ENCODE measurements at regions not wholly inside any gene's neighbourhood (a gene's known extent, or its start where the extent isn't known, plus 50 kb on each side); places are given as distances from the start of the nearest gene placed in this dataset.
"Not testable (repeated sequence)": the region's sequence is repeated elsewhere in the genome, so short reads cannot be mapped to it uniquely, and the experiment has no call there.

DNA sequence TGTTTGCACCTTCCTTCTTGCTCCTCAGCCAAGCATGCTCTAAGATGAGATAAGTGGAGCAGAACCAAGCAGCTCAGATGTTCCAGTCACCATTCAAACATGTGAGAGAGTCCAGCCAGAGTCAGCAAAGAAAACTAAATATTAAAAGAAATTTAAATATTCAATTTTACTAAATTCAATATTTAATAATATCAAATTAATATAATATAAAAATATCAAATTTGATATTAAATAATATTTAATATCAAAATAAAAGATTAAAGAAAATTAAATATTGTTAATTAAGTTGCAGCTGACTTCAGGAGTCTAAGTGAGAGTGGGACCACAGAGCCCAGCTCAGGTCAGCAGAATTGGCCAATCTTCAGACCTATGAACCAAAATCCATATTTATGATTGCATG lies 526.1 kb upstream of the FLRT2 start:
- H2AFZ ChIP-seq (ENCODE audit: low read length, unreplicated experiment): no peak overlapping the region
- no peak overlapping the region for H3K4me3 ChIP-seq (ENCODE audit: low read depth, low read length)
- H3K27ac ChIP-seq (ENCODE audit: low read depth, low read length): no peak overlapping the region
- H3K27me3 ChIP-seq (ENCODE audit: insufficient read depth, low read length): no peaks in the 10 kb centered on the region
- no peaks in the 10 kb centered on the region for H3K36me3 ChIP-seq (ENCODE audit: insufficient read depth, low read length)
- no peaks in the 10 kb centered on the region for H3K4me1 ChIP-seq (ENCODE audit: control insufficient read depth, insufficient read depth, low read length, unreplicated experiment)
- no peaks in the 10 kb centered on the region for H3K79me2 ChIP-seq (ENCODE audit: control insufficient read depth, insufficient read depth, low read length, unreplicated experiment)

- no peaks in the 10 kb centered on the region for H3K4me1 ChIP-seq (ENCODE audit: control insufficient read depth, insufficient read depth, low read length, unreplicated experiment)
- H3K27me3 ChIP-seq (ENCODE audit: insufficient read depth, low read length): no peaks in the 10 kb centered on the region
- no peaks in the 10 kb centered on the region for H3K79me2 ChIP-seq (ENCODE audit: control insufficient read depth, insufficient read depth, low read length, unreplicated experiment)
Observed at GRCh38 chr14:85009506-85009905, 520.4 kb upstream of the FLRT2 start.

GRCh38 chr14:85010186-85010585 lies 519.8 kb upstream of the FLRT2 start:
- H3K4me3 ChIP-seq (ENCODE audit: low read depth, low read length): no peak overlapping the region
- no peak overlapping the region for H3K27ac ChIP-seq (ENCODE audit: low read depth, low read length)
- no peaks in the 10 kb centered on the region for H3K4me1 ChIP-seq (ENCODE audit: control insufficient read depth, insufficient read depth, low read length, unreplicated experiment)
- H2AFZ ChIP-seq (ENCODE audit: low read length, unreplicated experiment): no peak overlapping the region
- H3K27me3 ChIP-seq (ENCODE audit: insufficient read depth, low read length): no peaks in the 10 kb centered on the region
- no peaks in the 10 kb centered on the region for H3K36me3 ChIP-seq (ENCODE audit: insufficient read depth, low read length)
- H3K79me2 ChIP-seq (ENCODE audit: control insufficient read depth, insufficient read depth, low read length, unreplicated experiment): no peaks in the 10 kb centered on the region

More at GRCh38 chr14:85009506-85009905, 520.4 kb upstream of the FLRT2 start:
- no peak overlapping the region for H3K4me3 ChIP-seq (ENCODE audit: low read depth, low read length)
- no peaks in the 10 kb centered on the region for H3K36me3 ChIP-seq (ENCODE audit: insufficient read depth, low read length)
- H2AFZ ChIP-seq (ENCODE audit: low read length, unreplicated experiment): no peak overlapping the region
- no peak overlapping the region for H3K27ac ChIP-seq (ENCODE audit: low read depth, low read length)

GRCh38 chr14:85016496-85016895 lies 513.4 kb upstream of the FLRT2 start:
- Histone ChIP-seq H3K79me2 (ENCODE audit: control insufficient read depth, insufficient read depth, low read length, unreplicated experiment) (no peaks in the 10 kb centered on the region), H3K4me3 (ENCODE audit: low read depth, low read length) (no peak overlapping the region), H3K4me1 (ENCODE audit: control insufficient read depth, insufficient read depth, low read length, unreplicated experiment) (no peaks in the 10 kb centered on the region), H3K27me3 (ENCODE audit: insufficient read depth, low read length) (no peaks in the 10 kb centered on the region), H2AFZ (ENCODE audit: low read length, unreplicated experiment) (no peak overlapping the region), H3K36me3 (ENCODE audit: insufficient read depth, low read length) (no peaks in the 10 kb centered on the region), H3K27ac (ENCODE audit: low read depth, low read length) (no peak overlapping the region)

DNA sequence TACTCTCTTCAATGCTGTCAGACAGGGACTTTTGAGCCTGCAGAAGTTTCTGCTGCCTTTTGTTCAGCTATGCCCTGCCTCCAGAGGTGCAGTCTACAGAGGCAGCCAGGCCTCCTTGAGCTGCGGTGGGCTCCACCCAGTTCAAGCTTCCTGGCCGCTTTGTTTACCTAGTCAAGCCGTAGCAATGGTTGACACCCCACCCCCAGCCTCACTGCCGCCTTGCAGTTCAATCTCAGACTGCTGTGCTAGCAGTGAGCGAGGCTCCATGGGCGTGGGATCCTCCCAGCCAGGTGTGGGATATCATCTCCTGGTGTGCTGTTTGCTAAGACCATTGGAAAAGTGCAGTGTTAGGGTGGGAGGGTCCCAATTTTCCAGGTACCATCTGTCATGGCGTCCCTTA lies 506.1 kb upstream of the FLRT2 start:
- H3K27ac ChIP-seq (ENCODE audit: low read depth, low read length); H2AFZ ChIP-seq (ENCODE audit: low read length, unreplicated experiment); H3K27me3 ChIP-seq (ENCODE audit: insufficient read depth, low read length); H3K4me1 ChIP-seq (ENCODE audit: control insufficient read depth, insufficient read depth, low read length, unreplicated experiment); H3K79me2 ChIP-seq (ENCODE audit: control insufficient read depth, insufficient read depth, low read length, unreplicated experiment); H3K36me3 ChIP-seq (ENCODE audit: insufficient read depth, low read length); H3K4me3 ChIP-seq (ENCODE audit: low read depth, low read length): not testable (repeated sequence)

GRCh38 chr14:85024931-85025330 lies 505.0 kb upstream of the FLRT2 start:
- no peak overlapping the region for H3K4me3 ChIP-seq (ENCODE audit: low read depth, low read length)
- H3K79me2 ChIP-seq (ENCODE audit: control insufficient read depth, insufficient read depth, low read length, unreplicated experiment): no peaks in the 10 kb centered on the region
- no peak overlapping the region for H3K27ac ChIP-seq (ENCODE audit: low read depth, low read length)
- no peaks in the 10 kb centered on the region for H3K4me1 ChIP-seq (ENCODE audit: control insufficient read depth, insufficient read depth, low read length, unreplicated experiment)
- H3K27me3 ChIP-seq (ENCODE audit: insufficient read depth, low read length): no peaks in the 10 kb centered on the region
- H3K36me3 ChIP-seq (ENCODE audit: insufficient read depth, low read length): no peaks in the 10 kb centered on the region
- no peak overlapping the region for H2AFZ ChIP-seq (ENCODE audit: low read length, unreplicated experiment)

GRCh38 chr14:85027681-85028370 lies 502.1 kb upstream of the FLRT2 start:
- H3K4me3 ChIP-seq (ENCODE audit: low read depth, low read length): no peak overlapping the region
- H3K36me3 ChIP-seq (ENCODE audit: insufficient read depth, low read length): no peaks in the 10 kb centered on the region
- H3K4me1 ChIP-seq (ENCODE audit: control insufficient read depth, insufficient read depth, low read length, unreplicated experiment): no peaks in the 10 kb centered on the region
- no peak overlapping the region for H3K27ac ChIP-seq (ENCODE audit: low read depth, low read length)
- no peak overlapping the region for H2AFZ ChIP-seq (ENCODE audit: low read length, unreplicated experiment)
- no peaks in the 10 kb centered on the region for H3K79me2 ChIP-seq (ENCODE audit: control insufficient read depth, insufficient read depth, low read length, unreplicated experiment)
- no peaks in the 10 kb centered on the region for H3K27me3 ChIP-seq (ENCODE audit: insufficient read depth, low read length)

DNA sequence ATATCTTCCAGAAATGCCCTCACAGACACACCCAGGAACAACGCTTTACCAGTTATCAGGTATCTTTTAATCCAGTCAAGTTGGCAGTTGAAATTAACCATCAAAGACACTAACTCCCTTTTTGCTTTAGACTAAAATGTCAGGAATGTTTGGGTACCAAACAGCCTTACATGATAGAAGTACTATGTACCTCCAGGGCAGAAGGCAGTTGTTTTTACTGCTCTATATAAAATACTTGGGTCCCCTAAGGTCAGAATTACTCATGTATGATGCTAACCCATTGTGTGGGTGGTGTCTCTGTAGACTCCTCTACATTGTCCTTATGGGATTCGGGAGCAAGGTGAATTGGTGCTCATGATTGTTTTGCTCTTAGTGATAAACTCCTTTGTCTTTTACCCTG lies 492.5 kb upstream of the FLRT2 start:
- no peaks in the 10 kb centered on the region for H3K27me3 ChIP-seq (ENCODE audit: insufficient read depth, low read length)
- no peaks in the 10 kb centered on the region for H3K4me1 ChIP-seq (ENCODE audit: control insufficient read depth, insufficient read depth, low read length, unreplicated experiment)
- H3K79me2 ChIP-seq (ENCODE audit: control insufficient read depth, insufficient read depth, low read length, unreplicated experiment): no peaks in the 10 kb centered on the region
- H3K36me3 ChIP-seq (ENCODE audit: insufficient read depth, low read length): no peaks in the 10 kb centered on the region
- H3K27ac ChIP-seq (ENCODE audit: low read depth, low read length): no peak overlapping the region
- no peak overlapping the region for H3K4me3 ChIP-seq (ENCODE audit: low read depth, low read length)
- H2AFZ ChIP-seq (ENCODE audit: low read length, unreplicated experiment): no peak overlapping the region

DNA sequence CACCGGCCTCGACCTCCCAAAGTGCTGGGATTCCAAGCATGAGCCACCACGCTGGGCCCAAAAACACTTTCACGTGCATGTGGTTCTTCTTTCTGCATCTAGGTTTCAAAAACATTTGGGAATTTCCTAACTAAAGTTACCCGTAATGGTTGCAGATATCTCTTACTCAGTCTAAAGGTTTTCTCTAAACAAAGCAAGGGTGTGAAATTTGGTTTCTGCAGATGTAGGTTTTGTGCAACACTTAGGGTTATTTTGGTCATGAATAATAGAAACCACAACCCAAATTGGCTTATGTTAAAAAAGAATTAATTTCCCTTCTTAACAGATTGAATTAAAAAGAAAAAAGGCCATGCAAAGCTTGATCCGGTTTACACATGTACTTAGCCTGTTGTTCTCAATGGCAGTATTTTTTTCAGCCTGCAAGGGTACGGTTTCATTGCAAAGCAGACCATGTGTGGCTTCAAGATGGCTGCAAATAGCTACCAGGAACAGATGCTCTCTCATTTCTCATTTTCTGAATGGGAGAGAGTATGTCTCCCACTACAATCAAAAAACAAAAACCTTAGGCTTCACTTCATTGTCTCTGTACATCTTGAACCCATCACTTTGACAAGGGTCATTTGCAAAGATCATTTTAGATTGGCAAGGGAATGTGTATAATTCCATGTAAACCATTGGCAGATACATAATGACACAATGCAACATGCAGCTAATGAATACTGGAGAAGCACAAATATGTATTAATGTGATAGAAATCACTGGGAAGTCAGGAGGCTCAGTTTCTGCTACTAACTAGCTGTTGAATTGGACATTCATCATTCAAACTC lies 491.2 kb upstream of the FLRT2 start:
- H3K4me1 ChIP-seq (ENCODE audit: control insufficient read depth, insufficient read depth, low read length, unreplicated experiment): no peaks in the 10 kb centered on the region
- H3K27ac ChIP-seq (ENCODE audit: low read depth, low read length): no peak overlapping the region
- no peaks in the 10 kb centered on the region for H3K27me3 ChIP-seq (ENCODE audit: insufficient read depth, low read length)
- no peaks in the 10 kb centered on the region for H3K36me3 ChIP-seq (ENCODE audit: insufficient read depth, low read length)
- no peaks in the 10 kb centered on the region for H3K79me2 ChIP-seq (ENCODE audit: control insufficient read depth, insufficient read depth, low read length, unreplicated experiment)
- no peak overlapping the region for H3K4me3 ChIP-seq (ENCODE audit: low read depth, low read length)
- no peak overlapping the region for H2AFZ ChIP-seq (ENCODE audit: low read length, unreplicated experiment)

DNA sequence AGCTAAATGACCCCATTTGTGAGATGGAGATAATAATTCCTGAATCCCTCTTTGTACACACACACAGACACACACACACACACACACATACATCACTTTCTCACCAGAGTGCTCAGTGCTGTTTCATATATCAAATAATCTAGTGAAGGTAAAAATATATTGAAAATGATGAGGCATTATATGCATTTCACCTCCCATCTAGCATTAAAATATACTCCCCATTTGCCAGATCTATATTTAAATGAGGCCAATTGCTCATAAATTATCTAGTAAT lies 490.7 kb upstream of the FLRT2 start:
- Histone ChIP-seq H3K4me3 (ENCODE audit: low read depth, low read length) (no peak overlapping the region), H3K4me1 (ENCODE audit: control insufficient read depth, insufficient read depth, low read length, unreplicated experiment) (no peaks in the 10 kb centered on the region), H2AFZ (ENCODE audit: low read length, unreplicated experiment) (no peak overlapping the region), H3K36me3 (ENCODE audit: insufficient read depth, low read length) (no peaks in the 10 kb centered on the region), H3K27ac (ENCODE audit: low read depth, low read length) (no peak overlapping the region), H3K79me2 (ENCODE audit: control insufficient read depth, insufficient read depth, low read length, unreplicated experiment) (no peaks in the 10 kb centered on the region), H3K27me3 (ENCODE audit: insufficient read depth, low read length) (no peaks in the 10 kb centered on the region)

DNA sequence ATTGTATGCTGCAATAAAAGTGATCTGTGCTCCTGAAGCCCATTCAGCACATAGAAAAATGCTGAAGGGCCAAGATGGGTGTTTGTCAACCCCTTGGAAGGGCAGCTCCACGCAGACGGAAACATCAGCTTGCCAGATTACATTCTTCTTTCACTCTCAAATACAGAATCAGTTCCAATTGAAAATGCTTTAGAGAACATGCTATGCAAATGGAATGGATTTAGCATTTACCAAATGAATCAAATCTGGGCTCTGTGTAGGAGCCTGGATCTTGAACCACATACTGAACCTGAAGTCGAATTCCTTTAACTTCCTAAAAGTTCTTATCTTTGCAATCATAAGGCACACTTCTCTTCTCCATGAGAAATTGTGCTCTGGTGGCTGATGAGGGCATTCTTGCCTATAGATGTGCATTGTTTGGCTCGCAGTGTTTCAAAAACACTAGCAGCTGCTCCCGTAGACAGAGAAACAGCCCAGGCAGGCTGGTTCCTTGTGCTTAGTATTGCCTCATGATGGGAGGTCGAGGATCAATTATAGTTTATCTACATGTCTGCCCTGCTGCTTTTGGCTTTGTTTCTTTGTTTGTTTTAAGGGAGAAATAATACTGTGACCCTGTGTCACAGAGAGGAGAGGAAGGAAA lies 489.8 kb upstream of the FLRT2 start:
- H2AFZ ChIP-seq (ENCODE audit: low read length, unreplicated experiment): no peak overlapping the region
- H3K79me2 ChIP-seq (ENCODE audit: control insufficient read depth, insufficient read depth, low read length, unreplicated experiment): no peaks in the 10 kb centered on the region
- no peaks in the 10 kb centered on the region for H3K4me1 ChIP-seq (ENCODE audit: control insufficient read depth, insufficient read depth, low read length, unreplicated experiment)
- no peaks in the 10 kb centered on the region for H3K27me3 ChIP-seq (ENCODE audit: insufficient read depth, low read length)
- H3K27ac ChIP-seq (ENCODE audit: low read depth, low read length): no peak overlapping the region
- H3K4me3 ChIP-seq (ENCODE audit: low read depth, low read length): no peak overlapping the region
- no peaks in the 10 kb centered on the region for H3K36me3 ChIP-seq (ENCODE audit: insufficient read depth, low read length)

Measured in ACC112 (cell line).